ENCODE measurements at regions not wholly inside any gene's neighbourhood (a gene's known extent, or its start where the extent isn't known, plus 50 kb on each side); places are given as distances from the start of the nearest gene placed in this dataset.
A peak's percentile ranks its signal among the peaks of the same experiment; 100 is the strongest.

DNA sequence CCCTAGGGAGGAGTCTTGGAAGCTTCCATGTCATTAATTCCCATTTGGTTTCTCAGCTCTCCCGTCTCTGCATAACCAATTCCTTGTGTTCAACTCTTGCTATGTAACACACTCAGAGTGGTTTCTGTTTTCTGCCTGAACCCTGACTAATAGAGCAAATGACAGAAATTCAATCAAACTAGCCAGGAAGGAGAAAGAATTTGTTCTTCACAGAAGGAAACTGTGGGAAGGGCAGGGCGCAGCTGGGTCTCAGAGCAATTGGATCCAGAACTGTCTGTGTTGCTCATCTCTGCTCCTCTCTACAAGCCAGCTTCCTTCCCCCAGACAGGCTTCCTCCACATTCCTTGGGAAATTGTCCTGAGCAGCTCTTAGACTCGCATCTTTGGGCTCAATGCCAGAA lies 269.8 kb downstream of the TNS1 start:
- ATAC-seq (ENCODE audit: low FRiP score in 2 of 2) (peak in 1 of 2 donors; percentile 79), DNase-seq (no peak)
- WGBS, 2 donors, result 67 to 72% methylated on average over 3 of the region's 3 CpGs
- Histone ChIP-seq H3K27ac (no peak overlapping the region), H3K27me3 (no peaks in the 10 kb centered on the region), H3K4me3 (no peak overlapping the region), H3K36me3 (peaks cover 0 to 1% (median 0%) of the 10 kb centered on the region in 4 donors), H3K9me3 (no peaks in the 10 kb centered on the region), H3K4me1 (peaks cover 0 to 9% (median 4%) of the 10 kb centered on the region in 4 donors)
- no peak for TF ChIP-seq EP300 (IDR thresholded peaks at IDR 0.05)
- no peak for TF ChIP-seq POLR2AphosphoS5 (IDR thresholded peaks at IDR 0.05)
- no peak for TF ChIP-seq POLR2A (IDR thresholded peaks at IDR 0.05)
- TF ChIP-seq, protein P1, sequence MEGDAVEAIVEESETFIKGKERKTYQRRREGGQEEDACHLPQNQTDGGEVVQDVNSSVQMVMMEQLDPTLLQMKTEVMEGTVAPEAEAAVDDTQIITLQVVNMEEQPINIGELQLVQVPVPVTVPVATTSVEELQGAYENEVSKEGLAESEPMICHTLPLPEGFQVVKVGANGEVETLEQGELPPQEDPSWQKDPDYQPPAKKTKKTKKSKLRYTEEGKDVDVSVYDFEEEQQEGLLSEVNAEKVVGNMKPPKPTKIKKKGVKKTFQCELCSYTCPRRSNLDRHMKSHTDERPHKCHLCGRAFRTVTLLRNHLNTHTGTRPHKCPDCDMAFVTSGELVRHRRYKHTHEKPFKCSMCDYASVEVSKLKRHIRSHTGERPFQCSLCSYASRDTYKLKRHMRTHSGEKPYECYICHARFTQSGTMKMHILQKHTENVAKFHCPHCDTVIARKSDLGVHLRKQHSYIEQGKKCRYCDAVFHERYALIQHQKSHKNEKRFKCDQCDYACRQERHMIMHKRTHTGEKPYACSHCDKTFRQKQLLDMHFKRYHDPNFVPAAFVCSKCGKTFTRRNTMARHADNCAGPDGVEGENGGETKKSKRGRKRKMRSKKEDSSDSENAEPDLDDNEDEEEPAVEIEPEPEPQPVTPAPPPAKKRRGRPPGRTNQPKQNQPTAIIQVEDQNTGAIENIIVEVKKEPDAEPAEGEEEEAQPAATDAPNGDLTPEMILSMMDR (IDR thresholded peaks at IDR 0.05), result no peak

DNA sequence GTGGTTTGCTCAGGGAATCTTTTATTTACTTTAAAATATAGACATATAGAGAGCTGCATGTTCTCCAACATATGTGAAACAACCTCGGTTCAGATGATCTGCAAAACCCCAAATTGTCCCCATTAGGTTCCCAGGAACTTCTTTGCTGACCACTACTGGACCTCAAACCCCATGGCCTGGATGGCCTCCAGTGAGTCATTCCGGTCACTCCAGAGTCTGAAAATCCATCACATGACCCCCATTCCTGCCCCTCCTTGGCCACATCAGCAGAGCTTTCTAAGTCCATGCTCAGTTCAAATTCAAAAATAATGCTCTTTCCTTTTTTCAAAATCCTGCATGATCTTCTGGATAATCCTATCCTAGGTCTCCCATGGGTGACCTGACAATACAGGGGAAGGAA lies 271.0 kb downstream of the TNS1 start:
- TF ChIP-seq, protein P1 (IDR thresholded peaks at IDR 0.05), result no peak
- TF ChIP-seq POLR2A (IDR thresholded peaks at IDR 0.05) (no peak), POLR2AphosphoS5 (IDR thresholded peaks at IDR 0.05) (no peak), EP300 (IDR thresholded peaks at IDR 0.05) (no peak)
- Histone ChIP-seq H3K4me3 (no peak overlapping the region), H3K27me3 (no peaks in the 10 kb centered on the region), H3K36me3 (no peaks in the 10 kb centered on the region), H3K9me3 (no peaks in the 10 kb centered on the region), H3K27ac (no peak overlapping the region), H3K4me1 (peaks cover 0 to 5% (median 3%) of the 10 kb centered on the region in 4 donors)
- WGBS, 2 donors, result 78 to 85% methylated on average over 2 of the region's 2 CpGs
- ATAC-seq (ENCODE audit: low FRiP score in 2 of 2) (no peak), DNase-seq (no peak)

DNA sequence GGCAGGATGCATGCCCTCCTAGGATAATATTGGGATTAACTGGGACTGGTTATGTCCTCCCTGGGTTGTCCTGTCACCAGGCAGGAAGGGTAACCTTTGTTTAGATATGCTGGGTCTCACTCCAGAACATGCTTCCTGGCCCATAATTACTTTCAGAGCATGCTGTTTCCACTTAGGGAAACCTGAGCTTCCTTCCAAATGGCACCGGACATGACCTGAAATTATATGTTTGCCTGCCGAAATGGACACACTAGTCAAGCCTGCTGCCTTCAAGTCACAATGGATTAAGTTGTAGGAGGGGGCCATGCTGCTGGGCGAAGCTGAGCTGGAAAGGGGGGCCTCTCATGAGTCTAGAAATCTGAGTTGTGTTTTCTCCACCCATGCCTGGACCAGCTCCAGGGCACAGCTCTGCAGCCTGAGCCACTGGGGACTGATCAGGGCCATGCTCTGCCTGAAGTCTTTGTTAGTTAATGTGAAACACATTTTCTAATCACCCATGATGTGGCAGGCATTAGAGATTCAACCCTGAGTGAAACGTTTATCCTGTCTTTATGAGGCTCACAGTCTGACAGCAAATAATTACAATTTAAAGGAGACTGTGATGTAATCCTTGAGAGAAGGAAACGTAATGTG lies 273.3 kb downstream of the TNS1 start:
- DNase-seq (no peak), ATAC-seq (ENCODE audit: low FRiP score in 2 of 2) (peak in 1 of 2 donors; percentile 21)
- TF ChIP-seq POLR2A (IDR thresholded peaks at IDR 0.05) (no peak), POLR2AphosphoS5 (IDR thresholded peaks at IDR 0.05) (no peak), EP300 (IDR thresholded peaks at IDR 0.05) (no peak)
- TF ChIP-seq, protein P1 (IDR thresholded peaks at IDR 0.05), result no peak
- Histone ChIP-seq H3K9me3 (no peaks in the 10 kb centered on the region), H3K27ac (no peak overlapping the region), H3K4me1 (no peaks in the 10 kb centered on the region), H3K27me3 (no peaks in the 10 kb centered on the region), H3K4me3 (no peak overlapping the region), H3K36me3 (no peaks in the 10 kb centered on the region)
- 47 to 54% methylated on average over 5 of the region's 5 CpGs for WGBS, 2 donors

DNA sequence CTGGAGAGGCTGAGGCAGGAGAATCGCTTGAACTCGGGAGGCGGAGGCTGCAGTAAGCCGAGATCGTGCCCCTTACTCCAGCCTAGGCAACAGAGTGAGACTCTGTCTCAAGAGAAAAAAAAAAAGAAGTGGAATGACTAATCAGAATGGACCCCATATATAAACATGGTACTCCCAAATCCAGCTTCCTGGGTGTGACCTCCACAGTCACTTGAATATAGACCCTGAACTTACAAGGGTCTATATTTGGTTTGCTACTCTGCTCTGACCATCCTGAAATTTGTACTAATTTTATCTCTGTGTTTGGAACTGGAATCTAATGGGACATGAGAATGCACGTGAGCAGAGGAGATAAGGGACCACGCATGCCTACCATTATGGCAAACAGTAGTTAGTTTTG lies 275.0 kb downstream of the TNS1 start:
- H3K9me3 ChIP-seq, result no peaks in the 10 kb centered on the region
- H3K4me1 ChIP-seq, result no peaks in the 10 kb centered on the region
- H3K36me3 ChIP-seq, result no peaks in the 10 kb centered on the region
- 94 to 97% methylated on average over 7 of the region's 7 CpGs for WGBS, 2 donors
- H3K4me3 ChIP-seq, result no peak overlapping the region
- ATAC-seq (ENCODE audit: low FRiP score in 2 of 2) (no peak), DNase-seq (no peak)
- no peak for TF ChIP-seq POLR2A (IDR thresholded peaks at IDR 0.05)
- no peak for TF ChIP-seq POLR2AphosphoS5 (IDR thresholded peaks at IDR 0.05)
- TF ChIP-seq EP300 (IDR thresholded peaks at IDR 0.05), result no peak
- TF ChIP-seq, protein P1 (IDR thresholded peaks at IDR 0.05), result no peak
- no peaks in the 10 kb centered on the region for H3K27me3 ChIP-seq
- no peak overlapping the region for H3K27ac ChIP-seq

DNA sequence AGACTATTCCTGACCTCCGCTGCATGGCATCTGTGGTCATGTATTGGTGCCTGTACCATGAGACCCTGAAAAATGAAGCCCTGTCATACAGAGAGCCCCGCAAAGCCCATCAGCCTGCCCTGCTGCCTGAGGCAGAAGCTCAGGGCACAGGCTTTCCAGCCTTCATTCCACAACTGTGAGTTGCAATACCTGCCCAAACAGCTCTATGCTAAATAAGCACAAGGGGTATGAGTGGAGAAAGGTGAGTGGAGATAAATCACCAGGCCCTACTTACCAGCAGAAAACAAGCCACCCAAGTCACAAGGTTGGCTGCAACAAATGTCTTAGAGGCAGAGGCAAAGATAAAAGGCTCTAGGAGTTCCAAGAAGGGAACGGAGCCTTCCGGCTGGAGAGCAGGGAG lies 277.4 kb downstream of the TNS1 start:
- Histone ChIP-seq H3K9me3 (no peaks in the 10 kb centered on the region), H3K36me3 (no peaks in the 10 kb centered on the region), H3K4me1 (no peaks in the 10 kb centered on the region), H3K27ac (no peak overlapping the region), H3K4me3 (no peak overlapping the region), H3K27me3 (no peaks in the 10 kb centered on the region)
- no peak for DNase-seq
- no peak for ATAC-seq (ENCODE audit: low FRiP score in 2 of 2)
- 86 to 94% methylated on average over 4 of the region's 4 CpGs for WGBS, 2 donors
- TF ChIP-seq, protein P1 (IDR thresholded peaks at IDR 0.05), result no peak
- TF ChIP-seq POLR2AphosphoS5 (IDR thresholded peaks at IDR 0.05) (no peak), POLR2A (IDR thresholded peaks at IDR 0.05) (no peak), EP300 (IDR thresholded peaks at IDR 0.05) (no peak)
